D721Med (cell line): ENCODE measurements at regions not wholly inside any gene's neighbourhood (a gene's known extent, or its start where the extent isn't known, plus 50 kb on each side); places are given as distances from the start of the nearest gene placed in this dataset.

ENCODE experiments used
- DNase-seq: peaks from one replicate; pipeline ENCODE4 v3.0.0; 2011; ENCODE audit warnings: low spot score; ENCODE audit not compliant: insufficient read length
- FAIRE-seq: peaks from 2 replicates; lab custom pipeline; 2011; peaks lifted over from hg19 to GRCh38; lab: Jason Lieb, UNC
- CTCF ChIP-seq: IDR thresholded peaks from 2 replicates; pipeline ENCODE4 v1.5.1; 2012; ENCODE audit warnings: mild to moderate bottlenecking, control low read depth; ENCODE audit not compliant: insufficient read depth; ENCODE audit errors: missing control alignments

DNA sequence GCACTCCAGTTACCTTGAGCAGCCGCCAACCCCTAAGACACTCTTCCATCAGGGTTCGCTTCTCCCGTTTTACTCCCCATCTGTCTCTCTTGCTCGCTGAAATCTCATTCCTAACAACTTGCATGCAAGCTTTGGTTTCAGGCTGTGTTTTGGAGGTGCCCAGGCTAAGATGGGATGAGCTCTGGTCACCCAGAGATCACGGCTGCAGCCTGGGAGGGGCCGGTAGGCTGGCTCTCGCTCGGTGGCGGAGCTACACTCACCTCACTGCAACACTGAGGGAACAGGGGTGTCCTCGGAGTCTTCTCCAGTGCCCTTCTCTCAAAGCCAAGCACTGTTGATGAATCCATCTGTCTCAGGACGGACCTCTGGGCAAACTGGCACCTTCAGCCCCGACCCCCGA, 197.5 kb downstream of the BARX2 start:
- DNase-seq: no peak
- TF ChIP-seq CTCF: no peak
- FAIRE-seq: no peak

DNA sequence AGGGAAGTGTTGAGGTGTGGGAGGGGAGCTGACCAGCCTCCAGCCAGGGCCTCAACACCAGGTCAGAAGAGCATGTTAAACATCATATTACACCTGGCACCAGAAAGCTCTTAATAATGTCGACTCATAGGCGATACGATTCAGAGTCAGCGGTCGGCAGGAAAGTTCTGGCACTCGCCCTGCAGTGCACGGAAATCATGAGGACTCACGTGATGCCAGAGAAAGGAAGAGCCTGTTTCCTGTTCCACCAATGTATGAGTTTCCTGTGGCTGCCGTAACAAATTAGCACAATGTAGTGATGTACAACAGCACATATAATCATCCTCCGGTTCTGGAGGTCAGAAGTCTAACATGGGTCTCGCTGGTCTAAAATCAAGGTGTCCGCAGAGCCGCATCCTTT, 198.8 kb downstream of the BARX2 start:
- no peak for FAIRE-seq

GRCh38 chr11:129576652-129577051, 201.0 kb downstream of the BARX2 start:
- DNase-seq (no peak), FAIRE-seq (no peak)
- no peak for TF ChIP-seq CTCF

More for the DNA sequence above, 198.8 kb downstream of the BARX2 start:
- DNase-seq: no peak
- TF ChIP-seq CTCF: no peak

DNA sequence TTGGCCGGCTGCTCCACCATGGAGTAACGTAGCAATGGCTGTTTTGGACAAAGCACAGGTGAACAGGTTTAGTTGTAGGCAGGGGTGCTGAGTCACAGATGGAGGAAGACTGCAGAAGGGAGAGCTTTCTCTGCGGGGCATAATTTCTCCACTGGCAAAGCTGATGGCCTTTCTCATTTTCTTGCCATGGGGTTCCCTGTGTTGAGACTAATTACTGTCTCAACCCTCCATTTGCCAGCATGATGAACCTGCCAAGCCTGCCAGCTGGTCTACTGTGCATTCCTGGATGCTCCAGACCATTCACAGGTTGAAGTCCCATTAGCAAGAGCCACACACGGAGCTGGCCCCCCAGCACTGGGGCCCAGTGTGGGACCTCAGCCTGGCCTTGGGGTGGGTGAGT, 202.4 kb downstream of the BARX2 start:
- DNase-seq (no peak), FAIRE-seq (no peak)
- TF ChIP-seq CTCF: no peak

GRCh38 chr11:129580278-129580677, 204.6 kb downstream of the BARX2 start:
- no peak for TF ChIP-seq CTCF
- FAIRE-seq (no peak), DNase-seq (no peak)

GRCh38 chr11:129584316-129584715, 208.7 kb downstream of the BARX2 start:
- DNase-seq (no peak), FAIRE-seq (no peak)
- no peak for TF ChIP-seq CTCF

DNA sequence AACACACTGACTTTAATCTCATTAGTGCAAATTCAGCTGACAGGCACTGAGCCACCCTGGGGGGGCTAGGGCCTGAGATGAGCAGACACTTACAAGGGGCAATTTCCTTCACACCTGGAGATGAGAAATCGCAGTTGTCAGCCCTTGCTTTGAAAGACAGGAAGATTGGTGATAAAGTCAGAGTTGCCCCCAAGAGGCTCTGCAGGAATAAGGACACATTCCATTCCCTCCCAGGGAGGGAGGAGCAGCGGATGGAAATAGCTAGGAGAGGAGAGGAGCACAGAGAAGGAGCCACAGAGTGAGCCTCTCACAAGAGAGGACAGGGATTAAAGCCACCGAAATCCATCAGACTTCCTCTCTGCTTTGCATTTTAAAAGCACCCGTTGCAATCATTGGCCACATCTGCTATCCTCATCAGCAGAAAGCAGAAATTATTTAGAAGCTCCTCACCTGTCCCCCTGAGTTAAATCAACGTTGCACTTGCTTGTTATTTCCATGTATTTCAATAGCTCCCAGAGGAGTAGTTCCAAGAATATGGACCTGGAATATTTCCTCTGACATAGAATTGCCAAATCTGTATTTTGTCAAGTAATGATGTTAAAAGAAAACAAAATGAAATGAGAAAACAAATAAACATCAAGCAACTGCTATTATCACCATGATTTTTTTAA, 213.7 kb downstream of the BARX2 start:
- FAIRE-seq (no peak), DNase-seq (no peak)
- TF ChIP-seq CTCF: no peak
